ENCODE measurements at regions not wholly inside any gene's neighbourhood (a gene's known extent, or its start where the extent isn't known, plus 50 kb on each side); places are given as distances from the start of the nearest gene placed in this dataset.
"Not testable (repeated sequence)": the region's sequence is repeated elsewhere in the genome, so short reads cannot be mapped to it uniquely, and the experiment has no call there.

DNA sequence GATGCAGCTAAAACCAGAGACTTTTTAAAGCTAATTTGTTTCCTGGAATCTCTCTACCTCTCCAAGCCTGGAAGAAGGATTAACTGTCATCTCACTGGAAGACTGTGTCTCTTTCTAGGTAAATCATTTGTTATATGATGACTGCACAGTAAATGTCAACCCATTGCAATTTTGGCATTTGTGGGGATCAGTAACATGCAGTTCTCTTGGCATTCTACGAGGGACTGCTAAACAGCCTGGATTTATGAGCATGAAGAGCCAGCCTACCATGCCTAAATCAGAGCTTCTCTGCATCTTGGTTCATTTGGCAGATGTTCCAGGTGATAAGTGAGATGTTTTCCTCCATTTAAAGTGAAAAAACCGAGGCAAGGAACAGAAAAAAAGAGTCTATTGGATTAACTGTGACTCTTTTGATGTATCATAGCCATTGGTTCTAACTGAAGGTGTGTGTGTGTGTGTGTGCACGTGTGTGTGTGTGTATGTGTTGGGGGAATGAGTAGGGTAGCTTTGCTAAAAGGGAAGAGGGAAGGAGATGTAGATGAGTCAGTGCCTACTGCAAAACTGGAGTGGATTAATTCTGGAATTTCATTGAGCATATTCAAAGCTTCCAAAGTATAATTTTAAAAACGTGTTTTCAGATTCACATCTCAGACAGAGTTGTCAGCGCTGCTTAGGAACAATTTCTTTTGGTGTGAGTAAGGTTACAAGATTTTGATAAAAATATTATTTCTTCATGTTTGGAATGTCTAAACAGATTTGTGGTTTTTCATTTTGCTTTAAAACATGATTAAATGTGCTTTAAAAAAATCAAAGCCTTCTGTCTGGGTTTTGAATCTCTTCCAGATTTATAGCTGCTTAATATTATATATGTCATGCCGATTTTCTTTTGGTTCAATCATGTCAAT, 123.2 kb upstream of the LNX1 start:
- DNase-seq (ENCODE audit: low read depth): no peak

DNA sequence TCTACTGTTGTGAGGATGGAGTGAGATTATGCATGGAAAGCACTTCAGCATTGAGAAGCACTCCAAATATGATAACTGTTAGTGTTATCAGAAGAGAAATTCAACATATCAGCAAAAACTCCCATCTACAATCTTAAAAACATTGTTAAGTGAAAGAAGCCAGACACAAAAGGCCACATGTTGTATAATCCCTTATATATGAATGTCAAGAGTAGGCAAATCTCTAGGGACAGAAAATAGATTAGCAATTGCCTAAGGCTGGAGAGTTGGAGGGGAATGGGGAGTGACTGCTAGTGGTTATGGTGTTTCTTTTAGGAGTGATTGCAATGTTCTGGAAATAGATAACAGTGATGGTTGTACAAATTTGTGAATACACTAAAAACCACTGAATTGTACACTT, 122.5 kb upstream of the LNX1 start:
- DNase-seq (ENCODE audit: low read depth): no peak

DNA sequence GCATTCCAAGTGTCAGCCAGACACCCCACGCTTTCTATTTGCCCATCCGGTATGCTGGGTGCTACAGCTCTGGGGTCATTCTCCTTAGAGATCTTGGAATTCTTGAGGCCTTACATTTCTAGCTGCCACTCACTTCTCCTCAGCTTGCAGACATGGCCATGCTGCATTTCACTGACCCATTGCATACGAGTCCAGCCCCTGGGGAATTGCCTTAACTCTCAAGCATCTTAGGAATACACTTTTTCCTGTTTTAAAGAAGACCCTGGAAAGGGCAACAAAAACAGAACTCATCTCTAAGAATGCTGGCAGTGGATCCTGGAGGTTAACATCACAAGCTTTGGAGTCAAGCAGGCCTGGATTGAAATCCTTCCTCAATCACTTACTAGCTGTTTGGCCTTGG, 122.0 kb upstream of the LNX1 start:
- DNase-seq (ENCODE audit: low read depth): no peak

DNA sequence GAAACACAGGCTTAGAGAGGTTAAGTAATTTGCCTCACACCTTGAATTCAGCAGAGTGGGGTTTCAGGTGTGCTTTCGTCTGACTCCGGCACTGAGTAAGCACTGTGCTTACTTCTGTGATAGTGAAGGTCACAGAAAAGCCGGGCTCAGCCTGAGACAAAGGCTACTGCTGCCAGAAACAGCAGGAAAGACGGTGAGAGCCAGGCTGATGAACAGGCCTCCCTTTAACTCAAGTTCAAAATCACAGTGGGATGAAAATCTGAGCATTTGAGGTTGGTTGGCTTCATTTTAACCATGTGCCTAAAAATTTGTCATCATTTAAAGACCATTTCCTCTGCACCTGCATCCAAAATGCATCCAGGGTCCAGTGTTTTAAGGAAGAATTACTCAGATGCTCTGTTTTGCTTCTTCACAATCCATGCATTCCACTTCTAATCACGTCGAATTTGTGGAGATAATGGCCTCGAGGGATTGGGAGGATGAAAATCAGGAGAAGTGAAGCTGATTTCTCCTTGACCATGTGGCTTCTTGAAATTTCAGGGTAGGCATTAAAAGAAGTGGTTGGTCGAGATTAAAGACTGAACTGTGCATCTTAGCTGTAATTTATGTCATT, 121.2 kb upstream of the LNX1 start:
- DNase-seq (ENCODE audit: low read depth): no peak

DNA sequence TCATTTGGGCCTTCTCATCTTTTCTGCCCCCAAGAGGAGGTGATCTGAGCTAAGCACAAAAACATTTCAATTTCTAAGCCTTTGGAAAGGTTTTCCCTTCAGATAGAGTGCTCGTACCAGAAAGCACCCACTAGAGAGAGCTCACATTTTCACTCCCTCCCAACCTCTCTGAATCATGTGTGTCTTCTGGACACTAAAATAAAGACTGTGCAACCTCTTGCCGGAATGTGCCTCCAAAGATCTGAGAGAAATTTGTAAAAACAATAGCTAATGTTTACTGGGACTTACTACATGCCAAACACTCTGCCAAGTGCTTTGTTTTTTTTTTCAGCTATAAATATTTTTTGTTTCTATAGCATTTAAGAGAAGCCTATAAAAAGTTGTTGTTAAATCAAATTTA, 120.6 kb upstream of the LNX1 start:
- DNase-seq (ENCODE audit: low read depth): no peak

DNA sequence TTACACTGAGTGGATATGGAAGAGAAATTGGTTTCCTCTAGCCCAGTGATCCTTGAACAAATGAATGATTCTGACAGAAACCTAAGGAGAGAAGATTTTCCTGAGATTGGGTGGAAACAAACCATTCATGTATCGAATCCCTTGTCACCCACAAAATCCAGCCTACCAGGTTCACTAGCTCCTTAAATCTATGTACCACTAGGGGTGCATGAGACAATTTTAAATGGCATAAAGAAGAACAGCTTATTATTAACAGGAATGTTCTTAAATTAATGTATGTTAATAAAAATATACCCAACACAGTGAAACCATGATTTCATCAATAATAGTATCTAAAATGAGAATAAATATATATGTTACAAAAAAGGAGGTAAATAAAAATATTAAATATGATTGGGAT, 118.4 kb upstream of the LNX1 start:
- DNase-seq (ENCODE audit: low read depth): no peak

DNA sequence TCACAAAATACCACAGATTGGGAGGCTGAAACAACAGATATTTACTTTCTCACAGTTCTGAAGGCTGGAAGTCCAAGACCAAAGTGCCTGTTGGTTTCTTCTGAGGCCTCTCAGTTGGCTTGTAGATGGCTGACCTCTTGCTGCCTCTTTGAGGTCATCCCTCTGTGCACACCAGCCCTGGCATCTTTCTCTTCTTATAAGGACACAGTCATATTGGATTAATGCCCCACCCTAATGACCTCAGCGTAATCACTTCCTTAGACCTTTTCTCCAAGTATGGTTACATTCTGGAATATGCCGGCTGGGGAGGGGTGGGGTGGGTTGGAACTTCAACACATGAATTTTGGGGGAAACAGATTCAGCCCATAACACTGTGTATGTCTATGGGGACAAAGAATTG, 116.2 kb upstream of the LNX1 start:
- no peak for DNase-seq (ENCODE audit: low read depth)

DNA sequence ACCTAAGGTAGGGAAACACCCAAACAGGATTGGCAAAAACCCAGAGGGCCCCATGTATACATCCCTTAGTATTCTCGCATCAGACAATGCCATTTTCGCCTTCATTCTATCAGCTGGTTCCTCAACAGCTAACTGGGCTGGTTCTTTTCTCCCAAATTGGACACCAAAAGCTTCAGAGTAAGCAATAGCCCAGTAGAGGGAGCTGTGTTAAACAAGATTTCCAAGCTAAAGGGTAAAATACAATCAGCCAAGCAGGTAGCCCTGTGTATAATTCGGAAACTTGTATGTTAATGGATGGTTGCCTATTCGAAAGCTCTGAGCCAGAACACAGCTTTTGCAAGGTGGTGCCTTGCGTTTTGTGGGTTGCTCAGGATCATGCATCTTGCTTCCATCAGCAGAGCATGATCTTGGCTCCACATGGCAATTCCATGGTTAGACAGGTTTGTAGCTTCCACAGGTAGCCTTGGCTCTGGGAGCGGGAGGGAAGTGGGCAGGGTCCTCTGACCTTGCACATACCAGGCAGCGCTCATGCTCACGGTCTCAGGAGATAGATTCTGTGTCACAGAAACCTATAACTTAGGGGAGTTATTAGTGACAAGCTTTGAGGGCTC, 115.2 kb upstream of the LNX1 start:
- DNase-seq (ENCODE audit: low read depth): no peak

DNA sequence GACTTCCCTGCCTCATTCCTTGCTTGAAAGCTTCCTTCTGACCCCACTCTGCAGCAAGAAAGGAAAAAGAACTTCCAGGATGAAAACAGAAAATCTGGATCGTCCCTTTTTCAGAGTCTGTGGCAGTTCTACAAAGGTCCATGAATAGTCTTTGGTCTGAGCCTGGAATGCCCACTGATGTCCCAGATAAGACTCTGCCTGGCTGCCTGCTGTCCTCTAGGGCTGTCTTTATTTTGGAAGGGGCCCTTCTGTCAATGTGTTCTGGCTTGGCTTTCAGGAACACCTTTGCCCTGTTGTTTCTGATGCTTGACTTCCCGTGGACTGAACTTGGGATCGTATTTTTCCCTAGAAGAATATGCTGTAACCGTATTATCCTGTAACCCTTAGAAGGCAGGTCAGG, 114.7 kb upstream of the LNX1 start:
- DNase-seq (ENCODE audit: low read depth): no peak

DNA sequence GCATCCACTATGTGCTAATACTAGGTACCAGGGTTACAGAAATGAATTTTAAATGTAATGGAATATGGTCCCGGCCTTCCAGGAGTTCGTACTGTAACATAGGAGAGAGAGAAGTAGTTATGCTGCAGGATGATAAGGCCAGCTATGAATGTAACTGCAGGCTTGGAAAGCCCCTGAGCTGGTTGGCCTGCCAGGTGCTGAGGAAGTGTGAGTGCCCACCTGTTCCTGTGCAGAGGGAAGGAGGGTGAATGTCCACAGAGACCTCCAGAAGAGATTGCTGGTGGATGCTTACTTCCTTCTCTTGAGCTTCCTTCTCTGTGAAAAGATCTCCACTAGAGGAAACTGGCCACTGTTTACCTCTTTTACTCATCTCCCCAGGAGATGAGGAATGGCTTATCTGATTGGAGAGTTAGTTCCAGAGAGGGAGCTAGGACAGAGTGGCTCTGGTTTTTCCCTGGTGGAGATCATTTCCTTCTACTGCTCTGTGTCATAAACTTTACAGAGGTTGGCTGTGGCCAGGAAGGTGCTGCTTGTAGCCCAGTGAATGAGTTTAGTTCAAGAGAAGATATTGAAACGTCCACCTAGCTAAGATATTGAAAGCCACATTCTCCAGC, 114.0 kb upstream of the LNX1 start:
- no peak for DNase-seq (ENCODE audit: low read depth)

DNA sequence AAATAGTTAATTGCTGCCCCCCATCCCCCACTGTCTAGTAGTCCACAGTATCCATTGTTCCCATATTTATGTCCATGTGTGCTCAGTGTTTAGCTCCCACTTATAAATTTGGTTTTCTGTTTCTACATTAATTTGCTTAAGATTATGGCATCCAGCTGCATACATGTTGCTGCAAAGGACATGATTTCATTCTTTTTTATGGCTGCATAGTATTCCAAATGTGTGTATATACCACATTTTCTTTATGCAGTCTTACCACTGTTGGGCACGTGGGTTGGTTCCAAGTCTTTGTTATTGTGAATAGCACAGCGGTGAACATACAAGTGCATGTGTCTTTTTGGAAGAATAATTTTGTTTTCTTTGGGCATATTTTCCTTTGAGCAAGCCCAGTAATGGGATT, 113.0 kb upstream of the LNX1 start:
- DNase-seq (ENCODE audit: low read depth): no peak

DNA sequence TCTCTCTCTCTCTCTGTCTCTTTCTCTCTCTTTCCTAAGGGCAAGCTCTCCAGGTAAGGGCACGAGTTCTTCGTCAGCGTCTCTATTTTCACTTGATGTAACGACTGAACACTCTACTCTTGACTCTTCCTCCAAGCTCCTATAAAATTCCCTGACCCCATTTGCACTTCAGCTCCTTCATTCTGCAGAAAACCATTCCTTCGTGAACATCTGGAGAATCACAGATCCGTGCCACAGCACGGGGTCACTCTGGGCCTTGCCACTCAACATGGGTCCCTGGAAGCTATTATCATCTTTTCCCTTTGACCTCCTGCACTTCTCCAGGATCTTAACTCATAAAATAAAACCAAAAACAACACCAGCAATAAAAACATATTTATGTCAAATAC, 112.0 kb upstream of the LNX1 start:
- no peak for DNase-seq (ENCODE audit: low read depth)

DNA sequence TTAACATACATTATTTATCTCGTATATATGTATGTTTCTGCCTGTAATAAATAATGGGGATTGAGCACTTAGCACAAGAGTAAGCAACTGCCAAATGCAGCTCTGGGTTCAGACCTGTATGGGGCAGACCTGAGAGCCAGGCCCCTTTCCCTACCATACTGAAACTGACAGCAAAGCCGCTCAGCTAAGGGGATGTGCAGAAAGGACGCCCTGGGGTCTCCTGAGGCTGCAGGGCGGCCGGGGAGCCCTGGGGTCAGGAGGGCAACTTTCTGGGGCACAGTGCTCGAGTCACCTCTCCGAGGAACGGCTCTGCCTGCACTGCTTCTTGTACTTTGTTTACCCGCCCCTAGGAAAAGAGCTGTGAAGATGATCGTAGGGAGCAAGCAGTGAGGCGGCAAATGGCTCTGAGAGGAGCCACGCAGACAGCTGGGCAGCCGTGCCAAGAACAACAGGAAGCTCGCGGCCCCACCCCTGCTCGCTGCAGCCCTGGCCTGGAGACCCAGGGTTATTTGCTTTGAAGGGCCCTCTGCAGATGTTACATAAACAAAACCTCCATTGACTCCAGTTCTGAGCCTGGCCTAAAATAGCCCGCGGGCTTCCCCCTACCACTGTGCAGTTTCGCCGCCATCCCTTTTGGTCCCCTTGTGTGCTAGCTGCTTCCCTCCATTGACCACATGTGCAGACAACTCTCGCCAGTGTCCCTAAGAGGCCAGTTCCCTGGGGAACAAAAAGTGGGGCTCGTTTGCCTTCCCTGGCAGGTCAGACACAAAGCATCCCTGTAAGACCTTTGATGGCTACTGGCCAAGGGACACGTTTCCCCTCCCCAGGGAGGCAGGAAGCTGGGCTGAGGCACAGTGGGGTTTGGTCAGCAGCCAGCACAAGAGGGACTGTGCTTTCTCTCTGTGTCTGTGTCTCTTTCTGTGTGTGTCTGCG, 111.3 kb upstream of the LNX1 start:
- DNase-seq (ENCODE audit: low read depth): no peak

DNA sequence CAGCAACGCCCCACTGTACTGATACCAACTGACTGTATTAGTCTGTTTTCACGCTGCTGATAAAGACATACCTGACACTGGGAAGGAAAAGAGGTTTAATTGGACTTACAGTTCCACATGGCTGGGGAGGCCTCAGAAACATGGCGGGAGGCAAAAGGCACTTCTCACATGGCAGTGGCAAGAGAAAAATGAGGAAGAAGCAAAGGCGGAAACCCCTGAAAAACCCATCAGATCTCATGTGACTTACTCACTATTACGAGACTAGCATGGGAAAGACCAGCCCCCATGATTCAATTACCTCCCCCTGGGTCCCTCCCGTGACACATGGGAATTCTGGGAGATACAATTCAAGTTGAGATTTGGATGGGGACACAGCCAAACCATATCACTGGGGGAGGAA, 110.0 kb upstream of the LNX1 start:
- not testable (repeated sequence) for DNase-seq (ENCODE audit: low read depth)

DNA sequence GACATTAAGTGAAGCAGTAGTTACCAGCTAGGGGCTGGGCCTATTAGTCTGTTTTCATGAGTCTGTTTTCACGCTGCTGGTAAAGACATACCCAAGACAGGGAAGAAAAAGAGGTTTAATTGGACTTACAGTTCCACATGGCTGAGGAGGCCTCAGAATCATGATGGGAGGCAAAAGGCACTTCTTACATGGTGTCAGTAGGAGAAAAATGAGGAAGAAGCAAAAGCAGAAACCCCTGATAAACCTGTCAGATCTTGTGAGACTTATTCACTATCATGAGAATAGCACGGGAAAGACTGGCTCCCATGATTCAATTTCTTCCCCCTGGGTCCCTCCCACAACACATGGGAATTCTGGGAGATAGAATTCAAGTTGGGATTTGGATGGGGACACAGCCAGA, 108.0 kb upstream of the LNX1 start:
- DNase-seq (ENCODE audit: low read depth): not testable (repeated sequence)

DNA sequence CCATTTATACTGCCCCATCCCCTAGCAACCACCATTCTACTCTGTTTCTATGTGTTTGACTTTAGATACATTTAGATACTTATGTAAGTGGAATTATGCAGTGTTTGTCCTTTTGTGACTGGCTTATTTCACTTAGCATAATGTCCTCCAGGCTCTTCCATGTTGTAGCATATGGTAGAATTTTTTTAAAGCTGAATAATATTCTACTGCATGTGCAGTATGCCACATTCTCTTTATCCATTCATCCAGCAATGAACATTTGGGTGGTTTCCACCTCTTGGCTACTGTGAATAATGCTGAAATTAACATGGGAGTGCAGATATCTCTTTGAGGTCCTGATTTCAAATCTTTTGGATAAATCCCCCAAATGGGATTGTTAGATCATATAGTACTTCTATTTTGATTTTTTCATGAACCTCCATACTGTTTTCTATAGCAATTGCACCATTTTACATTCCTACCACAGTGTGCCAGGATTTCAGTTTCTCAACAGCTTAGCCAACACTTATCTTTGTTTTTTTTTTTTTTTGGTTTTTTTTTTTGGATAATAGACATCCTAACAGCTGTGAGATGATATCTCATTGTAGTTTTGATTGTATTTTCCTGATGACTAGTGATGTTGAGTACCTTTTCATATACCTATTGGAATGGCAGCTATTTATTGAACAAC, 105.9 kb upstream of the LNX1 start:
- no peak for DNase-seq (ENCODE audit: low read depth)

DNA sequence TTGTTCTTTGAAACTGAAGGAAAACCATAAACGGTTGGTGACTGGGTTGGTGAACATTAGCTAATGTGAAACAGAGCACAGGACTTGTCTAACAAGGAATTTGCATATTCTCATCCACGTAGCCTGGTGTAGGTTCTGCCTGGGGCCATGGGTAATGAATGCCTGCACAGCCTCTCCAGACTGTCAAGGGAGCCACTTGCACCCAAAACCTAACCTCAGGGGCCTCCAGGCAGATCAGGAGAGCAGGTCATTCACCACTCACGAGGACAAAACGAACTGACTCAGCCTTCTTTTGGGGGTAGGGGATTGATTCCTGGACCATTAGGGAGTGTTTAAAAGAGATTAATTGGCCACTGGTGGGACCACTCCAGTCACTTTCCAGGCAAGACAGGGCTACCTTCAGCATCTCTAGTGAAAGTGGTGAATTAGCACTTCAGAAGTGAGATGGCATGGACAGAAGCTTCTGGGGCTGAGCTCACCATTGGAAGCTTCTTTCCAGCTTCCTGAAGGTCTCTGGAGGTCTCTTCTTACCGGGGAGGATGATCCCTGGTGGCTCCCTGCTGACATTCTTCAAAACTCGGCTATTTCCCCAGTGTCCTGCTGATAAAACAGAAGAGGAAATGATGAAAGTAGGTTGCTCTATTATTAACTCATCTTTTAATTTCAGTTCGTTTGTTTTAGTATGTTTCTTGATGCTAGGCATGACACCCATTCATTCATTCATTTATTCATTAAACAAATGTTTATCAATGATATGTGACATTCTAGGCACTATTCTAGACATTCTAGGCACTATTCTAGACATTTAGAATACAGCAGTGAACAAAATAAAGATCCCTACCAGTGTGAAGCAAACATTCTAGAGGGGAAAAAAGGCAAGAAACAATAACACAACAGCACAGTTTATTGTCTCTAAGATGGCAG, 104.5 kb upstream of the LNX1 start:
- DNase-seq (ENCODE audit: low read depth): no peak

DNA sequence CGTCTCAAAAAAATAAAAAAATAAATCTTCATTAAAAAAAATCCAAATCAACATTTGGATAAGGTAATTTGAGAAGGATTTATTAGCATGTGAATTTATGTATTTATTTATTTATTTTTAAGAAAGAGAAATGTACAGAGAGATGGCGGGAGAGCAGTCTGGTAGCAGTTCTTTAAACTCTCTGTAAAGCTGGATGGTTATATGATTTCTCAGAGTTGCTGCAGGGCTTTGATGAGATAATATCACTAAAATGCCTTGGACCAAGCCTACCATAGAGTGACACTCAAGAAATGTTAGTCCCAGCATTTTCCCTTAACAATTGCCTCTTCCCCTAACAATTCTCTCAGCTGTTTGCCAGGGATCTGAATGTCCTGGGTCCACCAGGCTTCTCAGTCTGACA, 103.4 kb upstream of the LNX1 start:
- DNase-seq (ENCODE audit: low read depth): no peak

DNA sequence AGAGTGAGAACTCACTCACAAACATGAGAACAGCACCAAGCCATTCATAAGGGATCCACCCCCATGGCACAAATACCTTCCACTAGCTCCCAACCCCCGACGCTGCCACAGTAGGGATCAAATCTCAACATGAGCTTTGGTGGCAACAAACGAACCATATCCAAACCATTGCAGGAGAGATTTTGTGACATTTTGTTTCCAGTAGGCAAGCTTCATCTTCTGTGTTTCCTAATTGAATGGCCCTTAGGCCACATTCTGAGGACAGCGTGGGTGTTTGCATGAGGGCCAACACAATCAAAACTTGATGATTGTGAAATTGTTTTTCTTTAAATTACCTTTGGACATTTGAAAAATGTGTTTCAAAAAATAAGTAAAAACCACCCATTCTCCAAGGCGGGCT, 102.6 kb upstream of the LNX1 start:
- DNase-seq (ENCODE audit: low read depth): no peak

DNA sequence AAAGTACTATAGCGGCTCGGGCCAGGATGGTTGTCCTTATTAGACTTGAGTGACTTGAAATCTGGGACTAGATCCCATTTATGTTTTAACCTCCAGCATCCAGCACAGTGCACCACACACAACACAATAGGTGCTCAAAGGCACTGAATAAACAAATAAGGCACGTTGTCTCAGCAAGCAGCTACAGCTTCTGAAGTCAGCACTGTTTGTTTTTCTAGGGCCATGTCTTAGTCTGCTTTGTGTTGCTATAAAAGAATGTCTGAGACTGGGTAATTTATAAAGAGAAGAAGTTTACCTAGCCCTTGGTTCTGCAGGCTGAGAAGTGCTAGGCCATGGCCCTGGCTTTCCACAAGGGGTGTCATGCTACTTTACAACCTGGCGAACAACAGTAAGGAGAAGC, 102.1 kb upstream of the LNX1 start:
- no peak for DNase-seq (ENCODE audit: low read depth)

All from stimulated activated CD8-positive, alpha-beta memory T cell treated with anti-CD3 and anti-CD28 coated beads, Interleukin-15, amount 100 ng/mL, for 1 hour (primary cell).